ENCODE measurements at regions not wholly inside any gene's neighbourhood (a gene's known extent, or its start where the extent isn't known, plus 50 kb on each side); places are given as distances from the start of the nearest gene placed in this dataset.
"Not testable (repeated sequence)": the region's sequence is repeated elsewhere in the genome, so short reads cannot be mapped to it uniquely, and the experiment has no call there.

GRCh38 chr2:7619203-7619970, 702.2 kb downstream of the RNF144A start:
- Mint-ChIP-seq H3K9me3 (peaks cover 0 to 6% (median 0%) of the 10 kb centered on the region in 7 donors), H3K36me3 (peaks cover 0 to 4% of the 10 kb centered on the region in 2 donors), H3K4me1 (peaks cover 0 to under 1% (median 0%) of the 10 kb centered on the region in 3 donors), H3K27ac (peak overlapping the region in 1 of 6 donors; percentile 23), H3K4me3 (no peak overlapping the region), H3K27me3 (no peaks in the 10 kb centered on the region)
- DNase-seq (no peak), ATAC-seq (ENCODE audit: low read depth in 2 of 2) (no peak)

- Mint-ChIP-seq H3K27ac (no peak overlapping the region), H3K27me3 (no peaks in the 10 kb centered on the region), H3K36me3 (peaks cover 0 to 4% of the 10 kb centered on the region in 2 donors), H3K4me3 (no peak overlapping the region), H3K9me3 (peaks cover 0 to 6% (median 0%) of the 10 kb centered on the region in 7 donors), H3K4me1 (peaks cover 0 to 6% (median 0%) of the 10 kb centered on the region in 3 donors)
- DNase-seq (no peak), ATAC-seq (ENCODE audit: low read depth in 2 of 2) (no peak)
Measured at GRCh38 chr2:7620255-7620654, 703.0 kb downstream of the RNF144A start.

GRCh38 chr2:7621018-7621814, 704.0 kb downstream of the RNF144A start:
- peaks cover 0 to 6% (median 0%) of the 10 kb centered on the region in 7 donors for H3K9me3 Mint-ChIP-seq
- peak overlapping the region in 1 of 6 donors; percentile 34 for H3K27ac Mint-ChIP-seq
- H3K27me3 Mint-ChIP-seq: no peaks in the 10 kb centered on the region
- no peak overlapping the region for H3K4me3 Mint-ChIP-seq
- DNase-seq: no peak
- H3K36me3 Mint-ChIP-seq: peaks cover 0 to 4% of the 10 kb centered on the region in 2 donors
- H3K4me1 Mint-ChIP-seq: peaks cover 0 to 6% (median 0%) of the 10 kb centered on the region in 3 donors
- ATAC-seq (ENCODE audit: low read depth in 2 of 2): no peak

GRCh38 chr2:7625392-7626138, 708.4 kb downstream of the RNF144A start:
- H3K36me3 Mint-ChIP-seq: peaks cover 0 to 4% of the 10 kb centered on the region in 2 donors
- H3K27me3 Mint-ChIP-seq: no peaks in the 10 kb centered on the region
- peak; percentile 94 to 96 for ATAC-seq (ENCODE audit: low read depth in 2 of 2)
- peaks cover 0 to 6% (median 0%) of the 10 kb centered on the region in 7 donors for H3K9me3 Mint-ChIP-seq
- DNase-seq: peak; percentile 47
- peak overlapping the region in 3 of 8 donors; percentile 19 to 81 (median 46) for H3K4me3 Mint-ChIP-seq
- H3K4me1 Mint-ChIP-seq: peaks cover 0 to 6% (median 0%) of the 10 kb centered on the region in 3 donors
- H3K27ac Mint-ChIP-seq: peak overlapping the region in 3 of 6 donors; percentile 39 to 88 (median 86)

- Mint-ChIP-seq H3K9me3 (peaks cover 0 to 6% (median 0%) of the 10 kb centered on the region in 7 donors), H3K27ac (peak overlapping the region in 2 of 6 donors; percentile 86 to 88)
Measured at GRCh38 chr2:7626139-7626537, 708.9 kb downstream of the RNF144A start.

GRCh38 chr2:7627583-7627982, 710.4 kb downstream of the RNF144A start:
- DNase-seq: no peak
- no peak overlapping the region for H3K4me3 Mint-ChIP-seq
- H3K27me3 Mint-ChIP-seq: no peaks in the 10 kb centered on the region
- peaks cover 0 to 6% (median 0%) of the 10 kb centered on the region in 3 donors for H3K4me1 Mint-ChIP-seq
- H3K27ac Mint-ChIP-seq: no peak overlapping the region
- H3K9me3 Mint-ChIP-seq: no peaks in the 10 kb centered on the region
- no peak for ATAC-seq (ENCODE audit: low read depth in 2 of 2)
- H3K36me3 Mint-ChIP-seq: no peaks in the 10 kb centered on the region

More at GRCh38 chr2:7626139-7626537, 708.9 kb downstream of the RNF144A start:
- ATAC-seq (ENCODE audit: low read depth in 2 of 2) (no peak), DNase-seq (no peak)
- peaks cover 0 to 6% (median 0%) of the 10 kb centered on the region in 3 donors for H3K4me1 Mint-ChIP-seq
- H3K27me3 Mint-ChIP-seq: no peaks in the 10 kb centered on the region
- peak overlapping the region in 1 of 8 donors; percentile 81 for H3K4me3 Mint-ChIP-seq
- H3K36me3 Mint-ChIP-seq: peaks cover 0 to 4% of the 10 kb centered on the region in 2 donors

GRCh38 chr2:7632420-7632819, 715.2 kb downstream of the RNF144A start:
- no peak for ATAC-seq (ENCODE audit: low read depth in 2 of 2)
- peaks cover 0 to 3% (median 0%) of the 10 kb centered on the region in 3 donors for H3K4me1 Mint-ChIP-seq
- no peak overlapping the region for H3K4me3 Mint-ChIP-seq
- no peaks in the 10 kb centered on the region for H3K9me3 Mint-ChIP-seq
- peaks cover under 1 to 5% (median 3%) of the 10 kb centered on the region in 3 donors for H3K27me3 Mint-ChIP-seq
- DNase-seq: no peak
- no peak overlapping the region for H3K27ac Mint-ChIP-seq
- H3K36me3 Mint-ChIP-seq: no peaks in the 10 kb centered on the region

GRCh38 chr2:7633566-7634153, 716.4 kb downstream of the RNF144A start:
- no peak for ATAC-seq (ENCODE audit: low read depth in 2 of 2)
- Mint-ChIP-seq H3K4me1 (peaks cover 0 to 3% (median 0%) of the 10 kb centered on the region in 3 donors), H3K27ac (peak overlapping the region in 1 of 6 donors; percentile 7), H3K36me3 (no peaks in the 10 kb centered on the region), H3K27me3 (peaks cover 7 to 13% (median 11%) of the 10 kb centered on the region in 3 donors), H3K4me3 (no peak overlapping the region), H3K9me3 (no peaks in the 10 kb centered on the region)
- no peak for DNase-seq

GRCh38 chr2:7634409-7634808, 717.2 kb downstream of the RNF144A start:
- DNase-seq (no peak), ATAC-seq (ENCODE audit: low read depth in 2 of 2) (no peak)
- peaks cover 7 to 18% (median 15%) of the 10 kb centered on the region in 3 donors for H3K27me3 Mint-ChIP-seq
- H3K9me3 Mint-ChIP-seq: no peaks in the 10 kb centered on the region
- H3K4me3 Mint-ChIP-seq: no peak overlapping the region
- peaks cover 0 to 3% (median 0%) of the 10 kb centered on the region in 3 donors for H3K4me1 Mint-ChIP-seq
- H3K36me3 Mint-ChIP-seq: no peaks in the 10 kb centered on the region
- H3K27ac Mint-ChIP-seq: peak overlapping the region in 1 of 6 donors; percentile 55

GRCh38 chr2:7639476-7639875, 722.3 kb downstream of the RNF144A start:
- Mint-ChIP-seq H3K4me1 (no peaks in the 10 kb centered on the region), H3K36me3 (peaks cover 4 to 19% of the 10 kb centered on the region in 2 donors), H3K27ac (no peak overlapping the region), H3K9me3 (peaks cover 8 to 27% (median 15%) of the 10 kb centered on the region in 7 donors), H3K27me3 (peaks cover 7 to 18% (median 15%) of the 10 kb centered on the region in 3 donors), H3K4me3 (no peak overlapping the region)
- DNase-seq (no peak), ATAC-seq (ENCODE audit: low read depth in 2 of 2) (no peak)

- DNase-seq; H3K4me3 Mint-ChIP-seq; H3K27ac Mint-ChIP-seq; ATAC-seq (ENCODE audit: low read depth in 2 of 2); H3K4me1 Mint-ChIP-seq: not testable (repeated sequence)
- Mint-ChIP-seq H3K36me3 (peaks cover 4 to 19% of the 10 kb centered on the region in 2 donors), H3K9me3 (peaks cover 8 to 27% (median 15%) of the 10 kb centered on the region in 7 donors), H3K27me3 (peaks cover 7 to 18% (median 10%) of the 10 kb centered on the region in 3 donors)
Measured at GRCh38 chr2:7641272-7641671, 724.1 kb downstream of the RNF144A start.

GRCh38 chr2:7646024-7646423, 728.8 kb downstream of the RNF144A start:
- Mint-ChIP-seq H3K4me3 (no peak overlapping the region), H3K9me3 (peaks cover 4 to 15% (median 12%) of the 10 kb centered on the region in 7 donors), H3K27me3 (peaks cover 0 to 7% (median 0%) of the 10 kb centered on the region in 3 donors), H3K27ac (no peak overlapping the region), H3K4me1 (no peaks in the 10 kb centered on the region), H3K36me3 (peaks cover 0 to 10% of the 10 kb centered on the region in 2 donors)
- no peak for DNase-seq
- ATAC-seq (ENCODE audit: low read depth in 2 of 2): no peak
